ENCODE measurements at regions not wholly inside any gene's neighbourhood (a gene's known extent, or its start where the extent isn't known, plus 50 kb on each side); places are given as distances from the start of the nearest gene placed in this dataset.

DNA sequence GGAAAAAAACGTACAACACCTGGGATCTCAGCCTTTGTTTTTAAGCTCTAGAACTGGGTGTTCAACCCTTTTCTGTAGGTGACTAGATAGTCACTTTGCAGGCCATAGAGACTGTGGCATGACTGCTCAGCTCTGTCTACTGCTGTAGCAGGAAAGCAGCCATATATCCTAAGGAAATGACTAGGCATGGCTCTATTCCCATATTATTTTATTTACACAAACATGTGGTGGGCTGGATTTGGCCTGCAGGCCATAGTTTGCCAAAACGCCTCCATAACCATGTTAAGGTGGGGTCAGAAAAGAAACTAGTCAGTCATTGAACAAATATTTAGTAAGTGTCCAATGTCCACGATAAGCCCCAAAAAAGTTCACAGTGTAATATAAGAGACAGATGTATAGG is 452.5 kb downstream of the MCTP2 start:
- DNase-seq = no peak

DNA sequence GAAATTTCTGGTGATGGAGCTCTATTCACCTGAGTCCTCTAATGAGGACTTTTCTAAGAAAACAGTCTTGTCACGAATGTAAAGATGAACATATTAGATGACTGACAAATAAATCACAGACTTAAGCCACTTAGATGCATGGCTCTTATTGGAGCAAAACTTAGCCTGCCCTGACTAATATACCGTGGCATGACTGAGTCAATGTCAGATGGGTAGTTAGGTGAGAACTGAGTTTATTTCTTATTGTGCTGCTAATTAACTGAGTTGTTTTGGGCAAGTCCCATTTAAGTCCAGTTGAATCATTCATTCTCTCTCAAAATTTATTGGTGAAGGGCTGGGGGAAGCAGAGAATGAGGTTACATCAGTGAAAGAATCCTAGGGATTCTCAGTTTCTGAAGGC is 459.8 kb downstream of the MCTP2 start:
- DNase-seq = no peak

GRCh38 chr15:94692710-94693109 is 461.3 kb downstream of the MCTP2 start:
- no peak for DNase-seq

DNA sequence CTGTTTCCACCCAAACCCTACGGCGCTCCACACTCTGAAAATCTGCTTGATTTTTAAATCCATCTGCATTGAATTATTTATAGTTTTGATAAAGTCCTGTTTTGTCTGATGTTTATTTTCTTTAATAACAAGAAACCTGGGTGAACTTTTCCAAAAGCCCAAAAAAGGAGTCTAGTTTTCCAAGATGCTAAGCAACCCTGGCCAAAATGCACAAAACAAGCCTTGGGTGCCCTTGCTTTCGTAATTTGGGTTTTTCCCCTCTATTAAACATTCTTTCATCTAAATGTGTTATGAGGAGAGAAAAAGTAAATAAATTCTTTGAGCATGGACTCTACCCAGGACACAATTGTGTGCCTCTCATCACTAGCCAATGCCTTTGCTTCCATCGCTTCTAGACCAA is 468.9 kb downstream of the MCTP2 start:
- DNase-seq = no peak

DNA sequence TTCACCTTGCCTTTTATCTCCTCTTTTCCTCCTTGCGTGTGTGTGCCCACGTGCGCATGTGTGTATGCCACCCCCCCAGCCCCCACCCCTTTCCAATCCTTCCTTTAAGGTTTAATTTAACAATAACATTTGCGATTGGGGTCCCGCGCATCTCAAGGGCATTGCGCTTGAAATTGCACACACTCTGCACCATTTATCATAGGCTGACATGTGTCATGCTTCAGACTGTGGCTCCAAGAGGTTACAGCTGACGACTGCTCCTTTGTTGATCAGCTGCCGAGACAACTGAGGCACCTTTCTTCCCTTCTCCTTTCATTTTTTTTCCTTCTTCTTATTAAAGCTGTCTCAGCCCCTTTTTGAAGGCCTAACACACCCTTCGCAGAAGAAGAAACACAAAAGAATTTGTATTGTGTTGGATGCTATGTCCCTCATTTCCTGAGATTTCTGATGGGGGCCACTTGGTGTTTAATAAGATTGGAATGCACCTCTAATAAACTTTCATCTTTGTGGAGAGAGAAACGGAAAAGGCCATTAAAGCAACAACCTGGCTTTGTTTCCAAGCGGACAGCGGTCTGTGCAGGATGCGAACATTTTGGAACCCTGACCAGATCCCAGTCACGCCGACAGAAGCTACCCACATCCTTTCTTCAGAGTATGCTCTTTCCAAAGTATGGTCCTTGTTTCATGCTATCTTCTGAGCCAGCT is 470.1 kb downstream of the MCTP2 start:
- no peak for DNase-seq

GRCh38 chr15:94703596-94703995 is 472.2 kb downstream of the MCTP2 start:
- no peak for DNase-seq

- no peak for DNase-seq
Observed at GRCh38 chr15:94704421-94704820, 473.1 kb downstream of the MCTP2 start.

- DNase-seq = no peak
Observed at GRCh38 chr15:94704946-94705345, 473.6 kb downstream of the MCTP2 start.

- DNase-seq = no peak
Observed at GRCh38 chr15:94709319-94709718, 478.0 kb downstream of the MCTP2 start.

DNA sequence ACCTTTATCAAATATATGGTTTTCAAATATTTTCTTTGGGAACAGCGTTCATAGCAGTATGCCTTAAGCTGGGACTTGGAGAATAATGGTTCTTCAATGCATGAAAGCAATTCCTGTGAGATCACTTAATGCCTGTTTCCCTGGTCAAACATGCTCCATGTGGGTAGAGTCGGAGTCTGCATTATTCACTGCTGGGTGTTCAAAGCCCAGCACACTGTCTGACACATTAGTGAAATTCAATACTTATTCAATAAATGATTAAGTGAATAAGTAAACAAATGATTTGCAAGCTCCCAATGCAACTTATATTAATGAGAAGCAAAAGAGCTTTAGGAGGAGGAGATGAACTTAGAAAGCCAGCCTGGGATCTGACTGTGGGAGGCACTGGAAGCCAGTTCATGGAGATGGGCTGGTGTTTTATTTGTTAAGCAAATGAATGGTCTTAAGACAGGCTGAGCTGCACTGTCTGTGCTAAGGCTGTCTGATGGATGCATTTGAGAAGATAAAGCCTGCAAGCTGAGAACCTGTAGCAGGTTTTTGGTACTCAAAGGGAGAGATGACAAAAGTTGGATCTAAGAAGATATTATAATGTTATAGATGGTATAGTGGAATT is 490.8 kb downstream of the MCTP2 start:
- no peak for DNase-seq

DNA sequence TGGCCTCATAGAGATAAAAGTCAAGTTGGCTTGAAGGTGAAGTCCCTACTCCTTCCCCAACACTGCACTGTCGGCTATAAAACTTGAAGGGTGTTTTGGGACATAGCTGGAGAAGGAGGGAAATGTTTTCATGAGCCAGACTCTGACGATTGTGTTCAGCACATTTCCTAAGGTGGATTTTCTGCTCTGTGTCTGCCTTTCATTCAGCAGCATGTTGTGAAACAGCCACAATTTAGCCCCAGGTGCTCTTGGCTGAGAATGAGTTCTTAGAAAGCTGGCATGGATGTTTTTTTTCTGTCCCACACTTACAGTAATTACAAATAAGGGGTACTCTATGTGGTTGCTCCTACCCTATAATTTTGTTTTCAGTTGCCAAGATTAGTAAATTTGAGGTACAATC is 492.4 kb downstream of the MCTP2 start:
- DNase-seq = no peak

- no peak for DNase-seq
Observed at GRCh38 chr15:94731286-94731685, 499.9 kb downstream of the MCTP2 start.

DNA sequence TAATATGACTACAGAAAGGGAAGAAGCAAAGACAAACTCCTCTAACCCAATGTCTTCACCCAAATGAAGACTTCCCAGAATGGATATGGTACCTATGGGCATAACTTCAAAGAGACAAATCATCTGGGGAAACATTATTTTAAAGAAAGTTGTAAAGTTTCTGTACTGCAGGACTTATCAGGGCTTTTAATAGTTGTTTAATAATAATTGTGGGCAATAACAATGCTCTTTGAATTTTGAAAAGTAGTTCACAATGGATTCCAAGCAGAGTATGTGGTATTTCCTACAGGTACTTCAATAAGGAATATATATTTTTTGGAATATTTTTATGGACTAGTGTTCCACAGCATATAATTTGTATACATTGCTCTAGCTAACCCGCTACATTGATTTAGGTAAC is 503.1 kb downstream of the MCTP2 start:
- DNase-seq = no peak

DNA sequence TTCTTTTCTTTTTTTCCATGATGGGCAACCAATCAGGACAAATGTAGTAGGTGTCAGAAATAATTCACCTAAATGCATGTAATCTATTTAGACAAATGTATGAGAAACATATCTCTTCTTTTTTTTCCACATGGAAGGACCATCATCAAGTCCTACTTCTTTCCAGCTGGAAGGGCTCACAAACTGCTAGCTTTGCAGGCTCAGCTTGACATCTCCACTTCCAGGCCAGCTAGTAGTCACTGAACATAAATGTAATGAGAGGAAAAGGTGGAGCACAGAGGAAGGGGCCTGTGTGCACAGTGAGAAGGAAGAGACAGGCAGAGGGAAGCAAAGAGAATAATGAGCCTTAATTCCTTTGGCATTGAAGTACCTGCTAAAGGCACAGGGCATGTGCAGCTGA is 504.9 kb downstream of the MCTP2 start:
- no peak for DNase-seq

- no peak for DNase-seq
Observed at GRCh38 chr15:94739639-94740038, 508.3 kb downstream of the MCTP2 start.

DNA sequence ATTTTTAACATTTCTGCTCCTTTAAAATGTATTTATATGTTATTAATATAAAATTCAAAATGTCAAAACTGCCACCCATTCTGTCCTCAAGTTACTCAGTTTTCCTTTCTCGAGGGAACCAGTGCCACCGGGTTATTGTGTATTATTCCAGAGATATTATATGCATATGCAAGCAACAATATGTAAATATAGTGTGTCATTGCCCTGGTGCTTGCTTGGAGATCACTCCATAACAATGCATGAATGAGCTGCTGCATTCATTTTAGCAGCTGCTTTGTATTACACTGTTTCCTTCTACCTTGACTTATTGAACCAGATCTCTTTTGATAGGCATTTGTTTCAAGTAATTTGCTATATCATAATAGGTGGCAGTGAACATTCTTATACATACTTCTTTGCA is 509.1 kb downstream of the MCTP2 start:
- DNase-seq = no peak

DNA sequence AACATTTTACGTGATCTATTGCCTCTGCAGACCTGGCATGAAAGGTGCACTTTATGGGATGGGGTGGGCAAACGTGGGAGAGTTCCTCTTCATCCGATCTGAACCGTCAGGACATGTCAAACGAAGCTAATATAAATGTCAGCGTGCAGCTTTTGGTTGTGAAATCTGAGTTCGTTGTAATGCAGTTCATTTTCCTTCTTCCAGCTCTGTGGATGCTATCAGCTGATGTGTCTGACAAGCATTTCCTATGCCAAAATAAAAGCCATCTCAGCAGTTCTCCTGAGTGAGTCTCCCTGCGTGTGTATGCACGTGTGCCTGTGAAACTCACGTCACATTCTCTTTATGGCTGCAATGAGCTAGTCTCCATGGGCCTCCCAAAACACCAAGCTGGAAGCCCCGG is 512.3 kb downstream of the MCTP2 start:
- no peak for DNase-seq

GRCh38 chr15:94744080-94744793 is 512.9 kb downstream of the MCTP2 start:
- no peak for DNase-seq

- DNase-seq = no peak
Observed at GRCh38 chr15:94745371-94745770, 514.0 kb downstream of the MCTP2 start.

- no peak for DNase-seq
Observed at GRCh38 chr15:94747510-94747909, 516.1 kb downstream of the MCTP2 start.

DNA sequence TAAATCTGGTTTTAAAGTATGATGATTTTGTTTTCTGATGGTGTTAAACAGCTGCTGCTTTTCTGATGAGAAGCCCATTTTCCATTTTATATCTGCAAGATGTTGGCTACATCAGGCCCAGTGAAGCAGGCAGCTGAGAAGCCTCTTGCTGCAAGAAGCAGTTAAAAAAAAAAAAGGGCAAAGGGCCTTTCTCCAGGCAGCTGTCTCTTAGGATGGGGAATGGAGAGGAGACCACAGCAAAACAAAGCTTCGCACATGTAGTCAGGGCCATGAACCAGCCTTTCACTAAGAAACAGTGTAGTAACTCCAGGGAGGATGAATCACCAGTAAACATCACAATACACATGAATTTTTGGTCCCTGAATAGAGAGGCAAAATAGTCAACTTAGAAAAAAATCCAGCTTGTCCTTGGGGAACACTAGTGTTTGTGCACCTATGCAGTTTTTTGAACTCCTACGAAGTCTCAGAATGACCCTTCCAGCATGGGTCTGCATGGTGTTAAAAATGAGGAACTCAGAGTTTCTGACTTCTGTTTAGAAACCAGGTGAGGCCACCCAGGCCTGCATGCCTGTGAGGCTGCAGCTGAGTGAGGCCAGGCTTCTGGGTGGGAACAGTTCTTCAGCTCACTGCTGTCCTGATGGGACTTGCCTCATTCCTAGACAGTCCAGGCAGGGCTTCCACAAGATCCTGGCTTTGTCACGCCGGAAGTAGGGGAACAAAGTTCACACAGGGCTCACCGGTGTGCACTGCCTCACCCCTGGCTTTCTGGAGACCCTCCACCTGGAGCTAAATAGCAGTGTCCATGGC is 518.7 kb downstream of the MCTP2 start:
- DNase-seq = no peak

- no peak for DNase-seq
Observed at GRCh38 chr15:94760348-94760747, 529.0 kb downstream of the MCTP2 start.

GRCh38 chr15:94761574-94761973 is 530.2 kb downstream of the MCTP2 start:
- no peak for DNase-seq

DNA sequence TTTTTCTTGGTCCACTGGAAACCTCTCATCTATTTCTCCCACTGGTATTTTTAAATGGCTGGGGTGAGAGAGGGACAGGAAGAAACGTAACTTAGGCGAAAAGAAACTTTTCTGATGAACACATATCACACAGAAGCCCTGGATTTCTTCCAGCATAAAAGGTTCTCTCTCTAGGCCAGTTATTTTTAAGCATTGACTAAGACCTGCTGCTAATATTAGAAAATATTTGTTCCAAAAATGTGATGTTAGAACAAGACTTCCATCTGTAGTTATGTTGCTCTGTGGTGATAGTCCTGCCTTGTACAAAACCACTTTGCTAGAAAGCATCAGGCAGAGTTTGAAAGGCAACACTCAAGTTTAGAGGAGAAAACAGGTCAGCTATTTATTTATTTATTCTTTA is 537.7 kb downstream of the MCTP2 start:
- DNase-seq = no peak

All from NCI-H774 (cell line).